GM23338 (cell line): ENCODE measurements at regions not wholly inside any gene's neighbourhood (a gene's known extent, or its start where the extent isn't known, plus 50 kb on each side); places are given as distances from the start of the nearest gene placed in this dataset.

ENCODE experiments used
- CTCF ChIP-seq, 2 experiments: fragments of 200-600 bp in 1 of 2; sonication (generic) in 1 of 2; conservative IDR thresholded peaks; 2 replicates each; pipeline versions ENCODE4 v1.5.1 to v1.6.1; 2016 to 2017; ENCODE audit warnings: antibody characterized with exemption in 2 of 2, low read depth in 2 of 2, mild to moderate bottlenecking in 2 of 2, moderate library complexity in 1 of 2
- EZH2 ChIP-seq: fragments of 200-600 bp; sonication (generic); IDR thresholded peaks from one replicate; pipeline ENCODE4 v1.8.0; 2017; ENCODE audit warnings: antibody characterized with exemption, mild to moderate bottlenecking, low read depth; ENCODE audit not compliant: unreplicated experiment
- ZNF331 ChIP-seq: fragments of 250-450 bp; sonication (Bioruptor Pico); IDR thresholded peaks from 2 replicates; pipeline ENCODE4 v1.5.0; 2020; ENCODE audit warnings: low read depth, mild to moderate bottlenecking, moderate library complexity

DNA sequence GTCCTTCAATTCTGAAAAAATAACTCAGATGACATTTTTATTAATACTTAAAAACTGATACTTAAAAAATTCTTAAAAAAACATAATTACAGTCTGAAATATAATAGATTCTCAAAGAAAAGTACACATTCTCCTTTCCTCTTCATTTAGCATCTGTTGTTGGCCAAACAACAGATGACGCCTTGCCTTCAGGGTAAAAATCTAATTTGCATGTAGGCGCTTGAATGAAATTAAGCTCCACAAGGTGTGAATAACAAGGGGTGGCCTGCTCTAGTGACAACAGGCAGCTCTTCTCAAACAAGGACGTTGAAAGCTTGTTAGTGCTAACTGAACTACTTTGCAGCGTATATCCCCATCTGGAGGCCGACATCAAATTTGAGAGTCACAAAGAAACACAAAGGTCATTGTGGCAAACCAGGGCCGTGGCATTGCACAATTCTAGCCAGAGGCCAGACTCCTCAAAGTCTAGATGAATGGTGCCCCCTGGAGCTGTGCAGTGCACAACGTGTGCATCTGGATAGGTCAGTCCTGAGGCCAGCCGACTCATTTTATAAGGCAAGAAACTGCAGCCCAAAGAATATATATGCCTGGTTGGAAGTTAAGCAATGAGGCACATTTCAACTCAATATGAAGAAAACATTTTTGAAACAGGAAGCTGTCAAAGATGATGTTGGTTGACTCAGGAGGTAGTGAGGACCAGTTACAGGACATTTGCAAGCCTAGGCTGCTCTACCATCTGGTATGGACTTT is 459.2 kb upstream of the RUNX1 start:
- TF ChIP-seq CTCF (conservative IDR thresholded peaks at IDR 0.05; ENCODE audit: low read depth in 2 of 2) (peak; percentile 54 to 64), EZH2 (no peak), ZNF331 (CRISPR knock-in tag) (no peak)
